Jurkat, Clone E6-1 (cell line): ENCODE measurements at regions not wholly inside any gene's neighbourhood (a gene's known extent, or its start where the extent isn't known, plus 50 kb on each side); places are given as distances from the start of the nearest gene placed in this dataset.
"Not testable (repeated sequence)": the region's sequence is repeated elsewhere in the genome, so short reads cannot be mapped to it uniquely, and the experiment has no call there.

Source experiments
- DNase-seq: peaks from one replicate; pipeline ENCODE4 v3.0.0-alpha.2; 2011; ENCODE audit warnings: low read depth, low spot score
- H3K4me3 ChIP-seq: 2 replicates; pipeline ENCODE4 v1.5.1; 2011; ENCODE audit warnings: mild to moderate bottlenecking, low read length, control low read depth, moderate library complexity

DNA sequence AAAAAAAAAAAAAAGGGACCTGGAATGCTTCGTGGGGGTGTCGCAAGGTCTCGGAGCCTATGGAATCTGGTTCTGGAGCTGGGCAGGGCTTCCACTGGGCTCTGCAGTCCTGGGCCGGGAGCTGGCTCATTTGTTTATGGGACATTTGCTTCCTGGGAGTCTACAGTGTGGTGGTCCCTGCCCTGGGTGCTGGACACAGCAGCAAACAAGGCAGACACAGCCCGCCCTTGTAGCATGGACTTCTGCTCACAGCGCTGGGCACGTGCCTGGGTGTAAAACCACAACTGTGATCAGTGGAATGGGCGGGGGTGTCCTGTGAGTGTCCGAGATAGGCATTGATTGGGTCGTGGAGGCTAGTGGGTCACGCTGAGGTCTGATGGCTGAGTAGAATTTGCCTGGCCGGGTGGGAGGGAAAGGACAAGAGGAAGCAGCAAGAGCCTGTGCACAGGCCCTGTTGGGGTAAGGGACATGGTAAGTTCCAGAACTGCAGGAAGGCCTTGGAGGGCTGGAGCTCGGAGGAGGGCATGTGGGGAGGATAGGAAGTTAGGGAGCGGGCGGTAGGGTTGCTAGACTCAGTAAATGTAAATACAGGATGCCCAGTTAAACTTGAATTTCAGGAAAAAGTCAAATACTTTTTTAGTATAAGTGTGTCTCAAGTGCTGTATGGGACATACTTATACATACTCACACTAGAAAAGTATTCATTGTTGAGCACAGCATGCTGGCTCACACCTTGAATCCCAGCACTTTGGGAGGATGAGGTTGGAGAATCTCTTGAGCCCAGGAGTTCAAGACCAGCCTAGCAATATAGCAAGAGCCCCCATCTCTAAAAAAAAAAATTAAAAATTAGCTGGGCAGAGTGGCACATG, 61.3 kb upstream of the PMEPA1 start:
- H3K4me3 ChIP-seq: no peak overlapping the region
- no peak for DNase-seq

DNA sequence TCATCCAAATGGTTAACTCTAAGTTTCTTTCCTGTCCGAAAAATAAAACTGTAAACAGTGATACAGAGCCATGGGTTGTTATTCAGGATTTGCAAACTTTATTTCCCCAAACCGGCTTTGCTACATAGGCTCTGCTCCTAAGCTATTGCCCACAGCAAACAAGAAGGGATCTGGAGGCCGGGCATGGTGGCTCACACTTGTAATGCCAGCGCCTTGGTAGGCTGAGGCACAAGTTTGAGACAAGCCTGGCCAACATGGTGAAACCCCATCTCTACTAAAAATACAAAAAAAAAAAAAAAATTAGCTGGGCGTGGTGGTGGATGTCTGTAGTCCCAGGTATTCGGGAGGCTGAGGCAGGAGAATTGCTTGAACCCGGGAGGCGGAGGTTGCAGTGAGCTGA, 60.6 kb upstream of the PMEPA1 start:
- not testable (repeated sequence) for DNase-seq, H3K4me3 ChIP-seq

DNA sequence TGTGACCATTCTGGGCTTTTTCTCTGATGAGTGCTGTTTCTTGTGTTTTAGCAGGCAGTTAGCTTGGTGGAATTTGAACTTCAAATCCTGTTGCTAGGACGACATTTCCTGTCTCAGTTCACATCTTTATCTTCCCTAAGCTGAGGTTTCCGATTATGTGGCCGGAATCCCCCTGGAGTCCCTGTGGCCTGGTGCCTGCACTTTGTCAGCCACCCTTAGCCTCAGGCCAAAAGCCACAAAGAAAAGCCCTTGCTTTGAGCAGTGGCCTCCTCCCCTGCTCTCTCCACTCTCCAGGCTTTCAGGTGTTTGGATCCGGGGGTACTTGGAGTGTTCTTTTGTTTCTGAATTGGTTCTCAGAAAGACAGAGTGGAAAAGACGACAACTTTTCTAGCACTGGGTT, 59.9 kb upstream of the PMEPA1 start:
- H3K4me3 ChIP-seq: no peak overlapping the region
- peak; percentile 45 for DNase-seq

DNA sequence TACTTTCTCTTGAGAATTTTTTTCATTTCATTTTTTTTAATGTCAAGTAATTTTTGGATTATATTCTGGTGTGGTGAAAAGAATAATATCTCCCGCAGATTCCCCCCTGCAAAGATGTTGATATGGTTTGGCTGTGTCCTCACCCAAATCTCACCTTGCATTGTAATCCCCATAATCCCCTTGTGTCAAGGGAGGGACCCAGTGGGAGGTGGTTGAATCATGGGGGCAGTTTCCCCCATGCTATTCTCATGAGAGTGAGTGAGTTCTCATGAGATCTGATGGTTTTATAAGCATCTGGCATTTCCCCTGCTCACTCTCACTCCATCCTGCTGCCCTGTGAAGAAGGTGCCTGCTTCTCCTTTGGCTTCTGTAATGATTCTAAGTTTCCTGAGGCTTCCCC, 58.7 kb upstream of the PMEPA1 start:
- no peak overlapping the region for H3K4me3 ChIP-seq
- DNase-seq: no peak

DNA sequence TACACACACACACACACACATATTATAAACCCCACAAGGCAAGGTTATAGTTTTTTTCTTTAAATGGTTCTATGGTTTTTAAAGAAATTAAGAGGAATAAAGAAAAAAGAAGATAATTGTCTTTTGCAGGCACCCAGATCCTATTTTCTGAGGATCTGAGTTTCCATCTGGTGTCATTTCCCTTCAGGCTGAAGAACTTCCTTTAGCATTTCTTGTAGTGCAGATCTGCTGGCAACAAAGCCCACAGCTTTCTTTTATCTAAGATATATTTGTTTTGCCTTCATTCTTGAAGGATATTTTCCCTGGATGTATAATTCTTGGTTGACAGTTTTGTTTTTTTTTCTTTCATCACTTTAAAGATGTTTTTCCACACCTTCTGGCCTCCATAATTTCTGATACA, 57.6 kb upstream of the PMEPA1 start:
- no peak overlapping the region for H3K4me3 ChIP-seq
- DNase-seq: no peak

DNA sequence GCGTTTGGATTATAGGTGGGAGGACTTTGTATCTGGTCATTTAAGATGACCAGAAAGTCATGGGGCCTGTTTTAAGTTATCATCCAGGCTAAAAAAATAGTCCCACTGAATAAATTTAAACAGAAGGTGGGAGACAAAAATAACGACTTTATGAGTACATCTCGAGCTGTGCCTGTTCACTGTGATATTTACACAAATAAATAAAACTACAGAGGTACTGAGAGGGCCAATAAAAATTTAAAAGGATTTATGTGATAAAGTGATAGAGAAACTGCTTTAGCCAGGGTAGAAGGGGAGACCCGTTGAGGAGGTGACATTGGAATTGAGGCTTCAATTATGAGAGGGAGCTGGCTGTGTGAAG, 53.4 kb upstream of the PMEPA1 start:
- no peak for DNase-seq
- H3K4me3 ChIP-seq: no peak overlapping the region

DNA sequence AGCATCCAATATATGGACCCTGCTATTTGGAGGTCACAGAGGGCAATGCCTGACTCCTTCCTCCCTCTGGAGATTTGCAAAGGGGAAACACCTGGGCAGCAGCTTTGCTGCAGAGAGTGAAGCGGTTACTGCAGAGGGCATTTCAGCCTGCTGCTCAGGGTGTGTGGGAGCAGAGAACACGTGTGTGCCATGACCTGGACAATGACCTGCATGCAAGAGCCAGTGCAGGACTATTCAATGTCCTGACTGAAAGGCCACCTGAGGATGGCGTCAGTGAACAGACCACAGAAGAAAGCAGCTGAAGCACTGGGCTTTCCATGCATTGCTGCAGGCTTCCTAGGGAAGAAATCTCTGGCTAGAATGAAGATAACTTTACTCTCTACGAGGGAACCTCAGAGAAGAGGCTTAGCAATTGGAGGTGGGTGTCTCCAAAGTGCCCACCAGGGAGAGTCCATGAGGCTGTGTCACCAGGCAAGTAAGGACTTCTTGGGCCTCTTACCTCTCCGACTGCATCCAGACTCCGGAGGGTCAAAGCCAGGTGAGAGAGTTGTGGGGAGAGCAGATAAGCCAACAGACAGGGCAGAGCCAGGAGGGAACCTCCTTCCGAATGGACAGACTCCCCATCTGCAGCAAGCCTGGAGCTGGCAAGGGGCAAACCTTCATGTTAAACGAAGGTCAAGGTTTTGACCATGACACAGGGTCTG, 52.9 kb upstream of the PMEPA1 start:
- no peak overlapping the region for H3K4me3 ChIP-seq
- no peak for DNase-seq

DNA sequence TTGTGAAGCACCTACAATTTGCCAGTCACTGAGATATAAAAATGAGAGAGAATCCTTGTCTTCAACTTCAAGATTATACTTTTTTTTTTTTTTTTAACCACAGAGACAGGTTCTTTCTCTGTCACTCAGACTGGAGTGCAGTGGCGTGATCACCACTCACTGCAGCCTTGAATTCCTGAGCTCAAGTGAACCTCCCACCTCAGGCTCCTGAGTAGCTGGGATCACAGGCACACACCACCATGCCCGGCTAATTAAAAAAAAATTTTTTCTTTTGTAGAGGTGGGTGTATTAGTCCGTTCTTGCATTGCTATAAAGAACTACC, 51.6 kb upstream of the PMEPA1 start:
- H3K4me3 ChIP-seq: no peak overlapping the region
- DNase-seq: no peak

DNA sequence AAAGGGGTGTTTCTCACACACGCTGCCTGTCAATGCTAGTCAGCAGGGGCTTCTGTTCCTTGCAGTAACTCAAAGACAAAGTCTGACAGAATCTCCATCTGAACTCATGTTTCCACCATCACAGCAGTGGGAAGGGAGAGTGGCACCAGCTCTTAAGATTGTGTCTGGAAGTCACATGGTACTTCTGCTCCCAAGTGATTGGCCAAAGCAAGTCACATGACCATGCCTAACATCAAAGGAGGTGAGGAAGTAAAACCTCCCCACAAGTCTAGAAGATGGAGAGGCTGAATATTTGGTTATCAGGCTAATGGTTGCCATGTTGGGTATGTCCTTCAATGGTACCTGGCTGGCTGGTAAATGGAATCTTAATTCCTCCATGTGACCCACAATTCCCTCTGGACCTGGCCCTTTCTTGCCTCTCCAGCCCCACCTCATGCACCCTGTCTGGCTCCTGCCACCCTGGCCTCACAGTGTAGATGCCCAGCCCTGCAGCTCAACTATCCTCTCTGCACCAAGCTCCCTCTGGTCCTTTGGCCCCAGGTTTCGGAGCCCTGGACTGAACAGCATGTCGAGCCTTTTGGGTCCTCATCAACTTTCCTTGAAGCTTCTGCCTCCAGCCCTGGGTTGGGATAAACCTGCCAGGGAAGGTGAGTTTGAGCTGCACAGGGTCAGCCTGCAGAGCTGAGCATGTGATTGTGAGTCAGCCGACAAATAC, 51.0 kb upstream of the PMEPA1 start:
- DNase-seq: no peak

DNA sequence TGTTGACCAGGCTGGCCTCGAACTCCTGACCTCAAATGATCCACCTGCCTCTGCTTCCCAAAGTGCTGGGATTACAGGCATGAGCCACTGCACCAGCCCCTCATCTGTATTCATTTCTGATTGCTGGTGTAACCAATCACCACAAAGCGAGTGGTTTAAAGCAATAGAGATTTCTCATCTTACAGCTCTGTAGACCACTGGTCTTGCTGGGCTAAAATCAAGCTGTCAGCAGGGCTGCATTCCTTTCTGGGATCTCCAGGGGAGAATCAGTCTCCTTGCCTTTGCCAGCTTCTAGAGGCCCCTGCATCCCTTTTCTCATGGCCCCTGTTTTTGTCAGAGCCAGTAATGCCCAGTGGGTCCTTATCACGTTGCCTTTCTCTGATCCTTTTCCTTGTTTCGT, 49.9 kb upstream of the PMEPA1 start:
- no peak for DNase-seq
- no peak overlapping the region for H3K4me3 ChIP-seq

More for the DNA sequence above, 51.0 kb upstream of the PMEPA1 start:
- H3K4me3 ChIP-seq: no peak overlapping the region
